Trophoblast cell (in vitro differentiated cells and primary cell): ENCODE measurements at regions not wholly inside any gene's neighbourhood (a gene's known extent, or its start where the extent isn't known, plus 50 kb on each side); places are given as distances from the start of the nearest gene placed in this dataset.
"Not testable (repeated sequence)": the region's sequence is repeated elsewhere in the genome, so short reads cannot be mapped to it uniquely, and the experiment has no call there.

Experiments
- DNase-seq, 2 donors: peaks; one replicate each; pipeline ENCODE4 v3.0.0-alpha.2; 2016
- H2AFZ ChIP-seq: 2 replicates; pipeline ENCODE4 v1.6.1; 2013; ENCODE audit warnings: low read length, moderate library complexity, mild to moderate bottlenecking; ENCODE audit not compliant: insufficient read depth, poor library complexity
- H2AK5ac ChIP-seq: 2 replicates; pipeline ENCODE4 v1.6.1; 2013; ENCODE audit warnings: mild to moderate bottlenecking, low read length
- H2BK120ac ChIP-seq: 2 replicates; pipeline ENCODE4 v1.6.1; 2013; ENCODE audit warnings: low read length, mild to moderate bottlenecking, moderate library complexity; ENCODE audit not compliant: insufficient read depth, poor library complexity
- H2BK12ac ChIP-seq: 2 replicates; pipeline ENCODE4 v1.6.1; 2013; ENCODE audit warnings: mild to moderate bottlenecking, low read length, moderate library complexity
- H2BK5ac ChIP-seq: 2 replicates; pipeline ENCODE4 v1.6.1; 2013; ENCODE audit warnings: low read length, low read depth, moderate library complexity, mild to moderate bottlenecking; ENCODE audit not compliant: poor library complexity
- H3K14ac ChIP-seq: 2 replicates; pipeline ENCODE4 v1.6.1; 2013; ENCODE audit warnings: mild to moderate bottlenecking, low read length
- H3K18ac ChIP-seq: 2 replicates; pipeline ENCODE4 v1.6.1; 2013; ENCODE audit warnings: mild to moderate bottlenecking, low read length
- H3K23ac ChIP-seq: 2 replicates; pipeline ENCODE4 v1.6.1; 2013; ENCODE audit warnings: low read length
- H3K27ac ChIP-seq: 2 replicates; pipeline ENCODE4 v1.5.1; 2013; ENCODE audit warnings: low read depth, mild to moderate bottlenecking, inconsistent platforms, low read length, moderate library complexity
- H3K27me3 ChIP-seq: 2 replicates; pipeline ENCODE4 v1.6.1; 2013; ENCODE audit warnings: inconsistent platforms, mild to moderate bottlenecking, low read length, moderate library complexity; ENCODE audit not compliant: insufficient read depth
- H3K36me3 ChIP-seq, 2 experiments: 1 replicate in 1 of 2; 2 replicates in 1 of 2; pipeline ENCODE4 v1.6.1; 2013; ENCODE audit warnings: low read length in 2 of 2, mild to moderate bottlenecking in 2 of 2, moderate library complexity in 1 of 2; ENCODE audit not compliant: insufficient read depth in 2 of 2, control insufficient read depth in 1 of 2
- H3K4ac ChIP-seq: 2 replicates; pipeline ENCODE4 v1.6.1; 2013; ENCODE audit warnings: low read depth, mild to moderate bottlenecking, low read length, moderate library complexity
- H3K4me1 ChIP-seq, 2 experiments: 1 replicate in 1 of 2; 2 replicates in 1 of 2; pipeline ENCODE4 v1.6.1; 2013; ENCODE audit warnings: low read length in 2 of 2, mild to moderate bottlenecking in 2 of 2, moderate library complexity in 1 of 2; ENCODE audit not compliant: insufficient read depth in 2 of 2, control insufficient read depth in 1 of 2
- H3K4me2 ChIP-seq: 2 replicates; pipeline ENCODE4 v1.6.1; 2013; ENCODE audit warnings: inconsistent platforms, mild to moderate bottlenecking, low read length, moderate library complexity
- H3K4me3 ChIP-seq: 2 replicates; pipeline ENCODE4 v1.5.1; 2013; ENCODE audit warnings: mild to moderate bottlenecking, low read depth, low read length, inconsistent platforms
- H3K79me1 ChIP-seq: one replicate; pipeline ENCODE4 v1.6.1; 2013; ENCODE audit warnings: low read length
- H3K79me2 ChIP-seq: 2 replicates; pipeline ENCODE4 v1.6.1; 2013; ENCODE audit warnings: low read length, mild to moderate bottlenecking; ENCODE audit not compliant: control insufficient read depth, insufficient read depth, poor library complexity
- H3K9ac ChIP-seq: 2 replicates; pipeline ENCODE4 v1.6.1; 2013; ENCODE audit warnings: mild to moderate bottlenecking, low read length
- H3K9me3 ChIP-seq: 2 replicates; pipeline ENCODE4 v1.6.1; 2013; ENCODE audit warnings: low read depth, mild to moderate bottlenecking, control low read depth, inconsistent platforms, low read length; ENCODE audit not compliant: insufficient read depth
- H4K12ac ChIP-seq: 2 replicates; pipeline ENCODE4 v1.6.1; 2013; ENCODE audit warnings: low read depth, mild to moderate bottlenecking, low read length, moderate library complexity
- H4K8ac ChIP-seq: 2 replicates; pipeline ENCODE4 v1.6.1; 2013; ENCODE audit warnings: low read depth, mild to moderate bottlenecking, low read length, moderate library complexity
- H4K91ac ChIP-seq: one replicate; pipeline ENCODE4 v1.6.1; 2013; ENCODE audit warnings: low read depth, mild to moderate bottlenecking, low read length, moderate library complexity
- WGBS: extraction: QIAGEN DNeasy Blood & Tissue Kit; methylation state at CpG from one replicate; pipeline ENCODE4 v1.1.7; 2013; ENCODE audit warnings: missing lambda C conversion rate; ENCODE audit not compliant: insufficient read length, insufficient coverage; ENCODE audit errors: extremely low coverage; 5-methylcytosine and 5-hydroxymethylcytosine counted together

- not testable (repeated sequence) for H3K18ac ChIP-seq, H2BK12ac ChIP-seq, H3K9ac ChIP-seq, H3K14ac ChIP-seq, H3K4ac ChIP-seq, H2BK5ac ChIP-seq, H3K9me3 ChIP-seq, H3K4me2 ChIP-seq, H3K27ac ChIP-seq, H2AK5ac ChIP-seq, H4K8ac ChIP-seq, H3K4me1 ChIP-seq, H4K91ac ChIP-seq, H2AFZ ChIP-seq, H3K79me1 ChIP-seq, H3K4me3 ChIP-seq, H3K36me3 ChIP-seq, DNase-seq, H4K12ac ChIP-seq, H3K27me3 ChIP-seq, H3K23ac ChIP-seq, H2BK120ac ChIP-seq, H3K79me2 ChIP-seq
- WGBS = no CpG with 5 or more reads among the region's 5 CpGs
Observed at GRCh38 chr20:43826943-43827342, 87.7 kb upstream of the TOX2 start.

DNA sequence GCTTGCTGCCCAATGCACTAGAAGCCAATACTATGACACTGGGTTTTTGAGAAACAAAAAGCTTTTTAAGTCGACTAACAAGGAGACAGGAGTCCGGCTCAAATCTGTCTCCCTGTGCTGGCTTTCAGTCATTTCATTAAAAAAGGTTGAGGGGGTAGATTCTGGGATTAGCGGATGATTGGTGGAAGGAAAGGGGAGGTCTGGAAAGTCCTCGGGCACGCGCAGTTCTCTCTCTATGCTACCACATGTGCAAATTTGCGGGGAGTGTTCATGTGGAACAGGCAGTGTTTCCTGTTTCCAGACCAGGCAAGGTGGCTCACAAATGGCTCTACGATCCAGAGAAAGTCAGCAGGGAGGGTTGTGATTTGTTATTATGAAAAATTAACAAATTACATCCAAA is 89.1 kb upstream of the TOX2 start:
- Histone ChIP-seq H4K12ac (no peak overlapping the region), H3K27me3 (no peaks in the 10 kb centered on the region), H3K9me3 (no peaks in the 10 kb centered on the region), H3K14ac (no peak overlapping the region), H4K8ac (no peak overlapping the region), H3K79me2 (no peaks in the 10 kb centered on the region), H3K79me1 (no peaks in the 10 kb centered on the region), H3K36me3 (no peaks in the 10 kb centered on the region), H2BK5ac (no peak overlapping the region), H3K4me1 (no peaks in the 10 kb centered on the region), H2BK12ac (no peak overlapping the region), H3K4me3 (no peak overlapping the region), H3K23ac (no peak overlapping the region), H3K4ac (no peak overlapping the region), H2BK120ac (no peak overlapping the region), H3K27ac (no peak overlapping the region), H3K9ac (no peak overlapping the region), H3K4me2 (no peak overlapping the region), H2AK5ac (no peak overlapping the region), H2AFZ (no peak overlapping the region), H4K91ac (no peak overlapping the region), H3K18ac (no peak overlapping the region)
- no peak for DNase-seq
- no CpG with 5 or more reads among the region's 8 CpGs for WGBS

- H3K14ac ChIP-seq = no peak overlapping the region
- H3K4ac ChIP-seq = no peak overlapping the region
- no peaks in the 10 kb centered on the region for H3K36me3 ChIP-seq
- DNase-seq = no peak
- no peaks in the 10 kb centered on the region for H3K79me2 ChIP-seq
- no peaks in the 10 kb centered on the region for H3K79me1 ChIP-seq
- H3K4me1 ChIP-seq = no peaks in the 10 kb centered on the region
- no peak overlapping the region for H4K8ac ChIP-seq
- H4K91ac ChIP-seq = no peak overlapping the region
- no peaks in the 10 kb centered on the region for H3K9me3 ChIP-seq
- H3K4me2 ChIP-seq = no peak overlapping the region
- H3K18ac ChIP-seq = no peak overlapping the region
- no peak overlapping the region for H2BK12ac ChIP-seq
- H3K27ac ChIP-seq = no peak overlapping the region
- H2BK120ac ChIP-seq = no peak overlapping the region
- no peak overlapping the region for H3K4me3 ChIP-seq
- H3K27me3 ChIP-seq = no peaks in the 10 kb centered on the region
- H2BK5ac ChIP-seq = no peak overlapping the region
- no peak overlapping the region for H4K12ac ChIP-seq
- no peak overlapping the region for H2AK5ac ChIP-seq
- no peak overlapping the region for H2AFZ ChIP-seq
- no peak overlapping the region for H3K23ac ChIP-seq
- no peak overlapping the region for H3K9ac ChIP-seq
- no CpG with 5 or more reads among the region's 2 CpGs for WGBS
Observed at GRCh38 chr20:43825051-43825402, 89.6 kb upstream of the TOX2 start.

GRCh38 chr20:43824309-43825050 is 90.2 kb upstream of the TOX2 start:
- Histone ChIP-seq H4K8ac (no peak overlapping the region), H2AK5ac (no peak overlapping the region), H3K18ac (no peak overlapping the region), H4K12ac (no peak overlapping the region), H2AFZ (no peak overlapping the region), H3K79me2 (no peaks in the 10 kb centered on the region), H2BK120ac (no peak overlapping the region), H3K9me3 (no peaks in the 10 kb centered on the region), H3K36me3 (no peaks in the 10 kb centered on the region), H2BK5ac (no peak overlapping the region), H3K23ac (no peak overlapping the region), H3K4me3 (no peak overlapping the region), H3K4me2 (no peak overlapping the region), H3K79me1 (no peaks in the 10 kb centered on the region), H4K91ac (no peak overlapping the region), H3K27me3 (no peaks in the 10 kb centered on the region), H3K4me1 (no peaks in the 10 kb centered on the region), H3K14ac (no peak overlapping the region), H3K4ac (no peak overlapping the region), H3K27ac (no peak overlapping the region), H3K9ac (no peak overlapping the region), H2BK12ac (no peak overlapping the region)
- DNase-seq = no peak
- no CpG with 5 or more reads among the region's 9 CpGs for WGBS
